ENCODE measurements at regions not wholly inside any gene's neighbourhood (a gene's known extent, or its start where the extent isn't known, plus 50 kb on each side); places are given as distances from the start of the nearest gene placed in this dataset.

GRCh38 chr3:59502806-59503205, 453.0 kb upstream of the CFAP20DC start:
- no peak overlapping the region for H3K4me3 Mint-ChIP-seq
- H3K4me1 Mint-ChIP-seq = peaks cover 25% of the 10 kb centered on the region
- no peak overlapping the region for H3K9ac ChIP-seq (ENCODE audit: extremely low read depth, low read length, poor library complexity, severe bottlenecking)
- no peak overlapping the region for H3K27ac ChIP-seq (ENCODE audit: low read depth, low read length)
- no peaks in the 10 kb centered on the region for H3K9me3 ChIP-seq (ENCODE audit: control insufficient read depth, low read length)
- TF ChIP-seq CTCF (conservative IDR thresholded peaks at IDR 0.05) = no peak
- no peaks in the 10 kb centered on the region for H3K27me3 ChIP-seq (ENCODE audit: control insufficient read depth, insufficient read depth, low read length, poor library complexity, severe bottlenecking)
- no peaks in the 10 kb centered on the region for H3K36me3 ChIP-seq (ENCODE audit: control insufficient read depth, insufficient read depth, low read length)
- no peaks in the 10 kb centered on the region for H3K4me1 ChIP-seq (ENCODE audit: control insufficient read depth, insufficient read depth, low read length)
- peaks cover 6% of the 10 kb centered on the region for H3K9me3 Mint-ChIP-seq
- WGBS, 2 experiments (ENCODE audit: insufficient coverage in 1 of 2, insufficient read length in 1 of 2) = 93 to 94% methylated on average over 2 to 4 of the region's 4 CpGs
- DNase-seq = no peak
- H3K27ac Mint-ChIP-seq = no peak overlapping the region
- H3K27me3 Mint-ChIP-seq (ENCODE audit: insufficient read depth) = no peaks in the 10 kb centered on the region
- H3K4me3 ChIP-seq (ENCODE audit: low read length) = no peak overlapping the region
- H3K36me3 Mint-ChIP-seq (ENCODE audit: low read depth) = no peaks in the 10 kb centered on the region

- H3K9me3 Mint-ChIP-seq = peaks cover 6% of the 10 kb centered on the region
- Histone ChIP-seq H3K9me3 (ENCODE audit: control insufficient read depth, low read length) (no peaks in the 10 kb centered on the region), H3K4me1 (ENCODE audit: control insufficient read depth, insufficient read depth, low read length) (no peaks in the 10 kb centered on the region), H3K27ac (ENCODE audit: low read depth, low read length) (no peak overlapping the region), H3K4me3 (ENCODE audit: low read length) (no peak overlapping the region), H3K36me3 (ENCODE audit: control insufficient read depth, insufficient read depth, low read length) (no peaks in the 10 kb centered on the region), H3K27me3 (ENCODE audit: control insufficient read depth, insufficient read depth, low read length, poor library complexity, severe bottlenecking) (no peaks in the 10 kb centered on the region), H3K9ac (ENCODE audit: extremely low read depth, low read length, poor library complexity, severe bottlenecking) (no peak overlapping the region)
- H3K27ac Mint-ChIP-seq = no peak overlapping the region
- peak; percentile 52 for DNase-seq
- no peak for TF ChIP-seq CTCF (conservative IDR thresholded peaks at IDR 0.05)
- 89 to 100% methylated on average over 2 to 4 of the region's 4 CpGs for WGBS, 2 experiments (ENCODE audit: insufficient coverage in 1 of 2, insufficient read length in 1 of 2)
- peaks cover 15% of the 10 kb centered on the region for H3K4me1 Mint-ChIP-seq
- H3K4me3 Mint-ChIP-seq = no peak overlapping the region
- peaks cover 3% of the 10 kb centered on the region for H3K27me3 Mint-ChIP-seq (ENCODE audit: insufficient read depth)
- H3K36me3 Mint-ChIP-seq (ENCODE audit: low read depth) = no peaks in the 10 kb centered on the region
These were observed 450.1 kb upstream of the CFAP20DC start for GRCh38 chr3:59499954-59500353.

- no peaks in the 10 kb centered on the region for H3K36me3 Mint-ChIP-seq (ENCODE audit: low read depth)
- no peak overlapping the region for H3K4me3 Mint-ChIP-seq
- Histone ChIP-seq H3K9ac (ENCODE audit: extremely low read depth, low read length, poor library complexity, severe bottlenecking) (no peak overlapping the region), H3K27ac (ENCODE audit: low read depth, low read length) (no peak overlapping the region), H3K36me3 (ENCODE audit: control insufficient read depth, insufficient read depth, low read length) (no peaks in the 10 kb centered on the region), H3K27me3 (ENCODE audit: control insufficient read depth, insufficient read depth, low read length, poor library complexity, severe bottlenecking) (no peaks in the 10 kb centered on the region), H3K4me1 (ENCODE audit: control insufficient read depth, insufficient read depth, low read length) (no peaks in the 10 kb centered on the region), H3K4me3 (ENCODE audit: low read length) (no peak overlapping the region), H3K9me3 (ENCODE audit: control insufficient read depth, low read length) (no peaks in the 10 kb centered on the region)
- H3K27me3 Mint-ChIP-seq (ENCODE audit: insufficient read depth) = peaks cover 3% of the 10 kb centered on the region
- no peak overlapping the region for H3K27ac Mint-ChIP-seq
- H3K9me3 Mint-ChIP-seq = peaks cover 4% of the 10 kb centered on the region
- no peak for TF ChIP-seq CTCF (conservative IDR thresholded peaks at IDR 0.05)
- DNase-seq = no peak
- peaks cover 15% of the 10 kb centered on the region for H3K4me1 Mint-ChIP-seq
- 92 to 94% methylated on average over 12 to 15 of the region's 15 CpGs for WGBS, 2 experiments (ENCODE audit: insufficient coverage in 1 of 2, insufficient read length in 1 of 2)
These were observed 449.2 kb upstream of the CFAP20DC start for GRCh38 chr3:59499000-59499399.

Measured in endodermal cell (in vitro differentiated cells).